Spleen (tissue), 11 donors: ENCODE measurements at regions not wholly inside any gene's neighbourhood (a gene's known extent, or its start where the extent isn't known, plus 50 kb on each side); places are given as distances from the start of the nearest gene placed in this dataset.

Experiments used
- DNase-seq: peaks from one replicate; pipeline ENCODE4 v3.0.0-alpha.2; 2020
- H3K27ac ChIP-seq, 8 donors: fragments of 200-600 bp; sonication (generic) in 7 of 8; 1 replicate in 4 of 8; 2 replicates in 4 of 8; pipeline versions ENCODE4 v1.5.0 to v1.8.0; 2016 to 2021; ENCODE audit warnings: inconsistent platforms in 4 of 8, mild to moderate bottlenecking in 4 of 8, moderate library complexity in 1 of 8
- H3K27me3 ChIP-seq, 7 donors: fragments of 200-600 bp; sonication (generic) in 6 of 7; replicated peaks in 1 of 7; 1 replicate in 4 of 7; 2 replicates in 3 of 7; pipeline versions ENCODE4 v1.5.0 to v1.8.0; 2016 to 2021; ENCODE audit warnings: inconsistent platforms in 3 of 7, mild to moderate bottlenecking in 1 of 7
- H3K36me3 ChIP-seq, 6 donors: fragments of 200-600 bp; sonication (generic) in 5 of 6; 1 replicate in 4 of 6; 2 replicates in 2 of 6; pipeline versions ENCODE4 v1.5.0 to v1.8.0; 2016 to 2021; ENCODE audit warnings: inconsistent platforms in 2 of 6
- H3K4me1 ChIP-seq, 6 donors: fragments of 200-600 bp; sonication (generic) in 5 of 6; 1 replicate in 3 of 6; 2 replicates in 3 of 6; pipeline versions ENCODE4 v1.5.0 to v1.8.0; 2016 to 2021; ENCODE audit warnings: inconsistent platforms in 3 of 6
- H3K4me3 ChIP-seq, 8 donors: fragments of 200-600 bp; sonication (generic) in 7 of 8; 1 replicate in 4 of 8; 2 replicates in 4 of 8; pipeline versions ENCODE4 v1.5.0 to v1.8.0; 2016 to 2021; ENCODE audit warnings: inconsistent platforms in 4 of 8, mild to moderate bottlenecking in 4 of 8, moderate library complexity in 2 of 8
- H3K9me3 ChIP-seq, 8 donors: fragments of 200-600 bp; sonication (generic) in 7 of 8; 1 replicate in 4 of 8; 2 replicates in 4 of 8; pipeline versions ENCODE4 v1.5.0 to v1.8.0; 2016 to 2021; ENCODE audit warnings: inconsistent platforms in 4 of 8
- POLR2A ChIP-seq, 3 donors: fragments of 450-650 bp; IDR thresholded peaks; one replicate each; pipeline ENCODE4 v1.5.1; 2017; ENCODE audit warnings: antibody characterized with exemption in 3 of 3, mild to moderate bottlenecking in 1 of 3
- POLR2AphosphoS5 ChIP-seq, 3 donors: sonication (generic); formaldehyde crosslinking; IDR thresholded peaks; one replicate each; pipeline ENCODE4 v1.5.1; 2017; ENCODE audit warnings: antibody characterized with exemption in 3 of 3
- WGBS, 5 donors: extraction: QIAGEN DNeasy Blood & Tissue Kit in 3 of 5; methylation state at CpG; one replicate each; pipeline versions ENCODE4 v1.1.5 to v1.1.7; 2013 to 2018; 5-methylcytosine and 5-hydroxymethylcytosine counted together
- intact Hi-C: fragments of 100-400 bp; cut with DNase I; formaldehyde crosslinking; loops from one replicate; pipeline ENCODE4 v1.15.0; 2023; ENCODE audit warnings: low total_unique reads
- TF ChIP-seq, protein P1 (sequence below), 11 experiments: fragments of 200-600 bp in 7 of 11; fragments of 450-650 bp in 4 of 11; sonication (generic) in 4 of 11; IDR thresholded peaks in 8 of 11; conservative IDR thresholded peaks in 3 of 11; 1 replicate in 7 of 11; 2 replicates in 4 of 11; pipeline versions ENCODE4 v1.4.0 to v1.8.0; 2016 to 2021; ENCODE audit warnings: antibody characterized with exemption in 11 of 11, inconsistent platforms in 4 of 11, mild to moderate bottlenecking in 1 of 11
- donor health status: healthy with polysubstance abuse.
- donor health status: DM: no; HTN: no; CAD: no; lungs with moderate emphysema.
- donor health status: DM: no; HTN: no; CAD: no.
- donor health status: Bipolar disorder and iron deficiency.
- donor health status: healthy.
- donor health status: DM: no; HTN: no; CAD: no.
- donor health status: DM: yes; HTN: yes; CAD: no.

DNA sequence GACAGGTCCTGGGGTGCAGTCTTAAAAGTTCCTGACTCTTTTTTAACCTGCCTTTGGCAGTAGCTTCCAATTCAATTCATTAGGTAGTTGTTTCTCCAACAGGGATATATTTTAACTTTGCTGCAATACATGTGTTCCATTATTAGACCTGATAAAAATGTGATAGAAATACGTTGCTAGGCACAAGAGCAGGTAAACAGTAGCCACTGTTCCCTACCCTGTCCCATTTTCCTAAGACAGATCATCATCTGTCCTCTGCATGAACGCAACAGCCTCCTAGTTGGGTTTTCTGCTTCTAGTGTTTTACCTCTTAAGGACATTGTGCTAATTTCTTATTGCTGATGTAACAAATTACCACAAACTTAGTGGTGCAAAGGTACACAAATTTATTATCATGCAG, 156.8 kb downstream of the SNAPC1 start:
- DNase-seq = no peak
- Histone ChIP-seq H3K4me1 (no peaks in the 10 kb centered on the region), H3K9me3 (no peaks in the 10 kb centered on the region), H3K4me3 (no peak overlapping the region), H3K36me3 (no peaks in the 10 kb centered on the region), H3K27me3 (no peaks in the 10 kb centered on the region), H3K27ac (no peak overlapping the region)
- WGBS, 5 donors = 59 to 75% (median 66%) methylated on average over 2 of the region's 2 CpGs
- intact Hi-C loops = no loop called here
- TF ChIP-seq POLR2A (IDR thresholded peaks at IDR 0.05) (no peak), POLR2AphosphoS5 (IDR thresholded peaks at IDR 0.05) (no peak)
- TF ChIP-seq, protein P1, sequence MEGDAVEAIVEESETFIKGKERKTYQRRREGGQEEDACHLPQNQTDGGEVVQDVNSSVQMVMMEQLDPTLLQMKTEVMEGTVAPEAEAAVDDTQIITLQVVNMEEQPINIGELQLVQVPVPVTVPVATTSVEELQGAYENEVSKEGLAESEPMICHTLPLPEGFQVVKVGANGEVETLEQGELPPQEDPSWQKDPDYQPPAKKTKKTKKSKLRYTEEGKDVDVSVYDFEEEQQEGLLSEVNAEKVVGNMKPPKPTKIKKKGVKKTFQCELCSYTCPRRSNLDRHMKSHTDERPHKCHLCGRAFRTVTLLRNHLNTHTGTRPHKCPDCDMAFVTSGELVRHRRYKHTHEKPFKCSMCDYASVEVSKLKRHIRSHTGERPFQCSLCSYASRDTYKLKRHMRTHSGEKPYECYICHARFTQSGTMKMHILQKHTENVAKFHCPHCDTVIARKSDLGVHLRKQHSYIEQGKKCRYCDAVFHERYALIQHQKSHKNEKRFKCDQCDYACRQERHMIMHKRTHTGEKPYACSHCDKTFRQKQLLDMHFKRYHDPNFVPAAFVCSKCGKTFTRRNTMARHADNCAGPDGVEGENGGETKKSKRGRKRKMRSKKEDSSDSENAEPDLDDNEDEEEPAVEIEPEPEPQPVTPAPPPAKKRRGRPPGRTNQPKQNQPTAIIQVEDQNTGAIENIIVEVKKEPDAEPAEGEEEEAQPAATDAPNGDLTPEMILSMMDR (IDR thresholded peaks at IDR 0.05 in 8 of 11, conservative IDR thresholded peaks at IDR 0.05 in 3 of 11) = no peak

DNA sequence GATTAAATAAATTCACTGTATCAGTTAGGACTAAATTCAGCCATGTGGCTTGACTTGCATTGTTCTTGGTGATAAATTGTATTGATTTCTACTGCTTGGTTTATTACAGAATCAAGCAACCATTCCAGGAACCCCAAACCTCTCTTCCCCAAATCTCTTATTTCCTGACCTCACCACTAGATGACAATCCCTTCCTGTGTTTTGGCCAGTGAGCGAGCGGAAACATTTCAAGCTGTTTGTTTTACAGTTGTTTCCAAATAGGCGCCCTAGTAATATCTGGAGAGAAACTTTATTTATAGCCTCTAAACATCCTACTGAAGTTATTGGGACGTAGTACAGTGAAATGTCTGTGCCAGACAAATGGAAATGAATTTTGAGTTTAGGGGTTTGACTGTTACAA, 161.1 kb downstream of the SNAPC1 start:
- intact Hi-C loops = loop anchor here (10.0 kb wide), 1 partner anchor 201 kb away; no protein-coding TSS in a partner anchor
- no peak overlapping the region for H3K4me3 ChIP-seq
- H3K4me1 ChIP-seq = peaks cover 0 to 8% (median 0%) of the 10 kb centered on the region in 6 donors
- DNase-seq = no peak
- TF ChIP-seq POLR2AphosphoS5 (IDR thresholded peaks at IDR 0.05) (no peak), POLR2A (IDR thresholded peaks at IDR 0.05) (no peak)
- TF ChIP-seq, protein P1 (IDR thresholded peaks at IDR 0.05 in 8 of 11, conservative IDR thresholded peaks at IDR 0.05 in 3 of 11) = no peak
- WGBS, 5 donors = 13 to 18% (median 15%) methylated on average over 4 of the region's 4 CpGs
- no peaks in the 10 kb centered on the region for H3K36me3 ChIP-seq
- no peaks in the 10 kb centered on the region for H3K27me3 ChIP-seq
- H3K27ac ChIP-seq = no peak overlapping the region
- H3K9me3 ChIP-seq = no peaks in the 10 kb centered on the region

DNA sequence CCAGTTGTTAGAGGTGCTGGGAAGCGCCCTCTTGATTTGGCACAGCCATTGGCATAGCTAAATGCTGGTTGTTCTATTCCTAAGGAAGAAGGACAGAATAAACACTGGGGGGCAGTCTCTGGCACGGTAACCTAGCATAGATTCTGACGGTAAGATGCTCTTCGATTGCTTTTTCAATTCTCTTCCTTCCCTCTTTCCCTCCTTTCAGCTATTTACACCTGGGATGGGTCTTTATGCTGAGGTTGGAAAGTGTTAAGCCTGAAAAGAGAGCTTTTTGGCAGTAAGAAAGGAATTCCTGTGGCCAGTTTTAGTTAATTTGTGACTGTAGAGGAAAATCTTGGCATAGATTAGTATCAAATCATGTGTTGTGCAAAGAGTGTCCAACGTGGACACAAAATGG, 162.8 kb downstream of the SNAPC1 start:
- Histone ChIP-seq H3K4me1 (peaks cover 0 to 8% (median 0%) of the 10 kb centered on the region in 6 donors), H3K4me3 (no peak overlapping the region), H3K27me3 (no peaks in the 10 kb centered on the region), H3K9me3 (no peaks in the 10 kb centered on the region), H3K36me3 (no peaks in the 10 kb centered on the region), H3K27ac (no peak overlapping the region)
- TF ChIP-seq POLR2AphosphoS5 (IDR thresholded peaks at IDR 0.05) = no peak
- TF ChIP-seq, protein P1 (IDR thresholded peaks at IDR 0.05 in 8 of 11, conservative IDR thresholded peaks at IDR 0.05 in 3 of 11) = peak in 9 of 11 experiments; percentile 15 to 61 (median 38)
- no peak for TF ChIP-seq POLR2A (IDR thresholded peaks at IDR 0.05)
- no peak for DNase-seq
- WGBS, 5 donors = 32 to 45% (median 38%) methylated on average over 5 of the region's 5 CpGs
- intact Hi-C loops = loop anchor here (10.0 kb wide), 1 partner anchor 200 kb away; no protein-coding TSS in a partner anchor

DNA sequence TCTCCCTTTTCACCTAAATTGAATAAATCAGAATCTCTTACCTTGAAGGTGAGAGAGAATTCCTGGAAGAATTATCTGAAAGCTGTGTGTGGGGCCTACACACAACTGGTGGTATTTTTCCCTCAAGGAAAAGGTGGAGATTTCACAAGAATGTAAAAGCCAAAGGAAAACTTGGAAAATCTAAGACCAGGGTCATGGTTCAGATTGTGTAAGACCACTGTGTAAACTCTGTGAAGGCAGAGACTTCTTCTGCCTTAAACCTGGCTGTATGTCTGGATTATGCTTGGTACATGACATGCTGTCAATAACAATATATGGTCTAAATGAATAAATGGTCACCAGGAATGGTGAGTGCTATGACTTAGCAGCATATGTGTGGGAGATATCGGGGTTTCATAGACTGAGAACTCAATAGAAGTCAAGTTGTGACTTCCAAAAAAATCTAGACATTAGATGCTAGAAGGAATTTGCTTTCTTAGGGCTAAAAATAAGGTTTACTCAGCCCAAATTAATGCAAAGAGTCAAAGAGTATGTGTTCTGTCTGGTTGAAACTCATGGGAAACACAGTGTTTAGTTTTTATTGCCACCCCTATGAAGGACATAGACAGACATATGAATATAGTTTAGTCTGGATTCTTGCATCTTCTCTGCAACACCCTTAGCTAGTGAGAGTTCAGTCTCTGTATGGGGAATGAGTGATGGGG, 163.7 kb downstream of the SNAPC1 start:
- Histone ChIP-seq H3K27me3 (no peaks in the 10 kb centered on the region), H3K27ac (no peak overlapping the region), H3K4me1 (peaks cover 0 to 8% (median 0%) of the 10 kb centered on the region in 6 donors), H3K4me3 (no peak overlapping the region), H3K9me3 (no peaks in the 10 kb centered on the region), H3K36me3 (no peaks in the 10 kb centered on the region)
- TF ChIP-seq POLR2AphosphoS5 (IDR thresholded peaks at IDR 0.05) (no peak), POLR2A (IDR thresholded peaks at IDR 0.05) (no peak)
- TF ChIP-seq, protein P1 (IDR thresholded peaks at IDR 0.05 in 8 of 11, conservative IDR thresholded peaks at IDR 0.05 in 3 of 11) = no peak
- intact Hi-C loops = loop anchor here (10.0 kb wide), 1 partner anchor 199 kb away; no protein-coding TSS in a partner anchor
- DNase-seq = no peak
- WGBS, 5 donors = 83 to 93% (median 91%) methylated on average over 1 of the region's 1 CpG
